ENCODE measurements at regions not wholly inside any gene's neighbourhood (a gene's known extent, or its start where the extent isn't known, plus 50 kb on each side); places are given as distances from the start of the nearest gene placed in this dataset.

GRCh38 chr12:88272456-88272855 is 130.3 kb downstream of the TMTC3 start:
- DNase-seq (ENCODE audit: low read depth), result no peak
- TF ChIP-seq CTCF (conservative IDR thresholded peaks at IDR 0.05; ENCODE audit: low read depth, low read length), result no peak
- no peak overlapping the region for H3K4me3 ChIP-seq (ENCODE audit: low read length)

GRCh38 chr12:88273450-88273849 is 131.3 kb downstream of the TMTC3 start:
- H3K4me3 ChIP-seq (ENCODE audit: low read length), result no peak overlapping the region
- TF ChIP-seq CTCF (conservative IDR thresholded peaks at IDR 0.05; ENCODE audit: low read depth, low read length), result no peak
- no peak for DNase-seq (ENCODE audit: low read depth)

GRCh38 chr12:88273875-88274274 is 131.8 kb downstream of the TMTC3 start:
- no peak for DNase-seq (ENCODE audit: low read depth)
- no peak overlapping the region for H3K4me3 ChIP-seq (ENCODE audit: low read length)
- no peak for TF ChIP-seq CTCF (conservative IDR thresholded peaks at IDR 0.05; ENCODE audit: low read depth, low read length)

GRCh38 chr12:88291498-88292131 is 149.5 kb downstream of the TMTC3 start:
- no peak for DNase-seq (ENCODE audit: low read depth)
- H3K4me3 ChIP-seq (ENCODE audit: low read length), result no peak overlapping the region
- TF ChIP-seq CTCF (conservative IDR thresholded peaks at IDR 0.05; ENCODE audit: low read depth, low read length), result no peak

GRCh38 chr12:88298014-88298682 is 156.0 kb downstream of the TMTC3 start:
- DNase-seq (ENCODE audit: low read depth), result no peak
- TF ChIP-seq CTCF (conservative IDR thresholded peaks at IDR 0.05; ENCODE audit: low read depth, low read length), result no peak

GRCh38 chr12:88298761-88299242 is 156.7 kb downstream of the TMTC3 start:
- TF ChIP-seq CTCF (conservative IDR thresholded peaks at IDR 0.05; ENCODE audit: low read depth, low read length), result no peak
- peak; percentile 81 for DNase-seq (ENCODE audit: low read depth)
- no peak overlapping the region for H3K4me3 ChIP-seq (ENCODE audit: low read length)

More at GRCh38 chr12:88298014-88298682, 156.0 kb downstream of the TMTC3 start:
- no peak overlapping the region for H3K4me3 ChIP-seq (ENCODE audit: low read length)
